H9 (cell line): ENCODE measurements at regions not wholly inside any gene's neighbourhood (a gene's known extent, or its start where the extent isn't known, plus 50 kb on each side); places are given as distances from the start of the nearest gene placed in this dataset.

ENCODE experiments used
- DNase-seq: peaks from one replicate; pipeline ENCODE4 v3.0.0-alpha.2; 2017
- H2AFZ ChIP-seq: one replicate; pipeline ENCODE4 v1.6.1; 2013; ENCODE audit warnings: mild to moderate bottlenecking, low read length, control low read depth, moderate library complexity
- H2AK5ac ChIP-seq: 2 replicates; pipeline ENCODE4 v1.6.1; 2013; ENCODE audit warnings: low read length, control low read depth, mixed read lengths; ENCODE audit not compliant: insufficient read length
- H2BK120ac ChIP-seq: one replicate; pipeline ENCODE4 v1.6.1; 2013; ENCODE audit warnings: low read depth, mild to moderate bottlenecking, low read length, control low read depth, inconsistent platforms; ENCODE audit not compliant: poor library complexity, severe bottlenecking
- H2BK12ac ChIP-seq: 2 replicates; pipeline ENCODE4 v1.6.1; 2013; ENCODE audit warnings: low read length, control low read depth, mixed read lengths, low read depth; ENCODE audit not compliant: insufficient read length
- H2BK15ac ChIP-seq: 2 replicates; pipeline ENCODE4 v1.6.1; 2013; ENCODE audit warnings: low read depth, low read length, control low read depth
- H2BK20ac ChIP-seq: one replicate; pipeline ENCODE4 v1.6.1; 2013; ENCODE audit warnings: low read depth, mild to moderate bottlenecking, low read length, control low read depth, inconsistent platforms; ENCODE audit not compliant: poor library complexity, severe bottlenecking
- H2BK5ac ChIP-seq: 2 replicates; pipeline ENCODE4 v1.6.1; 2013; ENCODE audit warnings: low read length, control low read depth, mixed read lengths; ENCODE audit not compliant: insufficient read length
- H3K14ac ChIP-seq: 2 replicates; pipeline ENCODE4 v1.6.1; 2013; ENCODE audit warnings: low read length, control low read depth; ENCODE audit not compliant: insufficient read depth
- H3K18ac ChIP-seq: 2 replicates; pipeline ENCODE4 v1.6.1; 2013; ENCODE audit warnings: low read depth, mild to moderate bottlenecking, mixed read lengths, low read length, control low read depth; ENCODE audit not compliant: insufficient read length
- H3K23ac ChIP-seq: 2 replicates; pipeline ENCODE4 v1.6.1; 2013; ENCODE audit warnings: low read length, control low read depth, mixed read lengths, low read depth; ENCODE audit not compliant: insufficient read length
- H3K23me2 ChIP-seq: 2 replicates; pipeline ENCODE4 v1.6.1; 2013; ENCODE audit warnings: low read depth, mild to moderate bottlenecking, mixed read lengths, low read length, control low read depth; ENCODE audit not compliant: insufficient read length, poor library complexity, severe bottlenecking
- H3K27ac ChIP-seq: 2 replicates; pipeline ENCODE4 v1.5.1; 2013; ENCODE audit warnings: low read length, control low read depth, mixed read lengths, low read depth; ENCODE audit not compliant: insufficient read length
- H3K27me3 ChIP-seq: 2 replicates; pipeline ENCODE4 v1.6.1; 2013; ENCODE audit warnings: low read length, control low read depth, inconsistent platforms; ENCODE audit not compliant: insufficient read depth
- H3K4ac ChIP-seq: 2 replicates; pipeline ENCODE4 v1.6.1; 2013; ENCODE audit warnings: low read depth, mild to moderate bottlenecking, control low read depth, inconsistent platforms, low read length, moderate library complexity
- H3K4me1 ChIP-seq: 2 replicates; pipeline ENCODE4 v1.6.1; 2013; ENCODE audit warnings: low read length, control low read depth, inconsistent platforms; ENCODE audit not compliant: insufficient read depth
- H3K4me2 ChIP-seq: 2 replicates; pipeline ENCODE4 v1.6.1; 2013; ENCODE audit warnings: low read length, control low read depth, mixed read lengths; ENCODE audit not compliant: insufficient read length, insufficient read depth
- H3K56ac ChIP-seq: 2 replicates; pipeline ENCODE4 v1.6.1; 2013; ENCODE audit warnings: low read depth, mild to moderate bottlenecking, mixed read lengths, low read length, control low read depth; ENCODE audit not compliant: insufficient read length
- H3K79me1 ChIP-seq: 2 replicates; pipeline ENCODE4 v1.6.1; 2013; ENCODE audit warnings: low read depth, mild to moderate bottlenecking, moderate library complexity, low read length, control low read depth, inconsistent platforms; ENCODE audit not compliant: insufficient read depth, poor library complexity, severe bottlenecking
- H3K79me2 ChIP-seq: 2 replicates; pipeline ENCODE4 v1.6.1; 2013; ENCODE audit warnings: low read length, control low read depth, inconsistent platforms; ENCODE audit not compliant: insufficient read depth
- H3K9ac ChIP-seq: 2 replicates; pipeline ENCODE4 v1.6.1; 2013; ENCODE audit warnings: low read length, control low read depth, mixed read lengths; ENCODE audit not compliant: insufficient read length; ENCODE audit errors: extremely low read depth
- H3K9me3 ChIP-seq: one replicate; pipeline ENCODE4 v1.6.1; 2013; ENCODE audit warnings: low read depth, low read length, inconsistent platforms; ENCODE audit not compliant: control insufficient read depth
- H3T11ph ChIP-seq: one replicate; pipeline ENCODE4 v1.6.1; 2013; ENCODE audit warnings: mild to moderate bottlenecking, low read length, control low read depth, inconsistent platforms
- H4K20me1 ChIP-seq: one replicate; pipeline ENCODE4 v1.6.1; 2013; ENCODE audit not compliant: control insufficient read depth, insufficient read length, insufficient read depth
- H4K5ac ChIP-seq: 2 replicates; pipeline ENCODE4 v1.6.1; 2013; ENCODE audit warnings: low read depth, mild to moderate bottlenecking, mixed read lengths, low read length, control low read depth; ENCODE audit not compliant: insufficient read length
- H4K8ac ChIP-seq: replicated peaks from 2 replicates; pipeline ENCODE4 v1.6.1; 2013; ENCODE audit warnings: low read length, control low read depth, mixed read lengths, low read depth; ENCODE audit not compliant: insufficient read length
- H4K91ac ChIP-seq: 2 replicates; pipeline ENCODE4 v1.6.1; 2013; ENCODE audit warnings: low read depth, mild to moderate bottlenecking, moderate library complexity, mixed read lengths, low read length, control low read depth; ENCODE audit not compliant: insufficient read length
- H3K27ac Mint-ChIP-seq, 3 experiments: 2 replicates in 2 of 3; 3 replicates in 1 of 3; pipeline ENCODE4 v1.8.0; 2020 to 2021; ENCODE audit warnings: mixed read lengths in 3 of 3, mild to moderate bottlenecking in 1 of 3, moderate library complexity in 1 of 3
- H3K27me3 Mint-ChIP-seq: 2 replicates; pipeline ENCODE4 v1.8.0; 2021; ENCODE audit warnings: low read depth, mild to moderate bottlenecking, moderate library complexity, mixed read lengths
- H3K36me3 Mint-ChIP-seq, 3 experiments: 2 replicates in 2 of 3; 3 replicates in 1 of 3; pipeline ENCODE4 v1.8.0; 2020 to 2021; ENCODE audit warnings: low read depth in 3 of 3, mixed read lengths in 3 of 3; ENCODE audit not compliant: insufficient read depth in 1 of 3
- H3K4me1 Mint-ChIP-seq, 2 experiments: 2 replicates each; pipeline ENCODE4 v1.8.0; 2020; ENCODE audit warnings: mixed read lengths in 2 of 2
- H3K4me3 Mint-ChIP-seq, 2 experiments: 2 replicates in 1 of 2; 3 replicates in 1 of 2; pipeline ENCODE4 v1.8.0; 2020 to 2021; ENCODE audit warnings: mild to moderate bottlenecking in 2 of 2, mixed read lengths in 2 of 2, moderate library complexity in 1 of 2
- H3K9me3 Mint-ChIP-seq, 2 experiments: 2 replicates in 1 of 2; 3 replicates in 1 of 2; pipeline ENCODE4 v1.8.0; 2020; ENCODE audit warnings: mild to moderate bottlenecking in 2 of 2, mixed read lengths in 2 of 2, moderate library complexity in 1 of 2
- WGBS: extraction: QIAGEN DNeasy Blood & Tissue Kit; methylation state at CpG from one replicate; pipeline ENCODE4 v1.1.7; 2013; ENCODE audit warnings: missing lambda C conversion rate, low lambda C conversion rate, mixed read lengths; ENCODE audit not compliant: insufficient read length; ENCODE audit errors: extremely low coverage; 5-methylcytosine and 5-hydroxymethylcytosine counted together
- TF ChIP-seq, protein P1 (sequence below): fragments of 200-600 bp; sonication (generic); conservative IDR thresholded peaks from 3 replicates; pipeline ENCODE4 v1.8.0; 2021; ENCODE audit warnings: antibody characterized with exemption, mild to moderate bottlenecking

DNA sequence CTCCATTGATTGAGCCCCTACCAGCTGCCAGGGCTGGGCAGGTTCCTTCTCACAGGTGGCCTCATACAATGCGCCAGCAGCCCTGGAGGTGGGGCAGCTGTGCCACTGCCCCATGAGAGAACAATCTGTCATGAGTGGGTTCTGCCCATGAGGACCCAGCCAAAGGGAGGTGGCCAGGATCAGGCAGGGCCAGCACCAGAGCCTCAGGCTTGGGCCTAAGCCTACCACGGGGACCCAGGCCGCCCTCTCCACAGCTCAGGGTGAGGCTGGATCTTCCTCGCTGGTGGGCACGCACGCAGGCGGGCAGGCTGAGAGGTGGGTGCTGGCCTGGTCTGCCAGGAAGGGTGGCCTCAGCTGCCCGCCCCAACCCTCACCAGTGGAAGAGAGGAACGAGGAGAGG lies 110.7 kb downstream of the KIF26A start:
- H2BK120ac ChIP-seq = no peak overlapping the region
- no peak overlapping the region for H2BK15ac ChIP-seq
- Mint-ChIP-seq H3K9me3 (peaks cover 8 to 11% of the 10 kb centered on the region in 2 experiments), H3K4me3 (no peak overlapping the region), H3K27me3 (no peaks in the 10 kb centered on the region; the same call in 1 of the 2 replicates), H3K4me1 (no peaks in the 10 kb centered on the region), H3K36me3 (peaks cover 0 to 5% (median 0%) of the 10 kb centered on the region in 3 experiments; a peak in 3 of 7 replicates), H3K27ac (no peak overlapping the region)
- H3K4ac ChIP-seq = no peak overlapping the region
- WGBS = no CpG with 5 or more reads among the region's 9 CpGs
- H4K5ac ChIP-seq = no peak overlapping the region
- H4K91ac ChIP-seq = no peak overlapping the region
- H3K9ac ChIP-seq = no peak overlapping the region
- no peak overlapping the region for H3K4me2 ChIP-seq
- DNase-seq = peak; percentile 10
- no peak overlapping the region for H3K56ac ChIP-seq
- no peaks in the 10 kb centered on the region for H3K79me2 ChIP-seq
- no peak overlapping the region for H3K18ac ChIP-seq
- H3K9me3 ChIP-seq = peaks cover 7% of the 10 kb centered on the region
- no peaks in the 10 kb centered on the region for H3K27me3 ChIP-seq
- H2BK5ac ChIP-seq = no peak overlapping the region
- H3T11ph ChIP-seq = no peak overlapping the region
- no peak overlapping the region for H2BK12ac ChIP-seq
- no peak overlapping the region for H2BK20ac ChIP-seq
- H3K14ac ChIP-seq = no peak overlapping the region
- H3K27ac ChIP-seq = no peak overlapping the region
- no peak overlapping the region for H2AFZ ChIP-seq
- no peaks in the 10 kb centered on the region for H3K79me1 ChIP-seq
- H3K23ac ChIP-seq = no peak overlapping the region
- H3K23me2 ChIP-seq = no peaks in the 10 kb centered on the region
- TF ChIP-seq, protein P1, sequence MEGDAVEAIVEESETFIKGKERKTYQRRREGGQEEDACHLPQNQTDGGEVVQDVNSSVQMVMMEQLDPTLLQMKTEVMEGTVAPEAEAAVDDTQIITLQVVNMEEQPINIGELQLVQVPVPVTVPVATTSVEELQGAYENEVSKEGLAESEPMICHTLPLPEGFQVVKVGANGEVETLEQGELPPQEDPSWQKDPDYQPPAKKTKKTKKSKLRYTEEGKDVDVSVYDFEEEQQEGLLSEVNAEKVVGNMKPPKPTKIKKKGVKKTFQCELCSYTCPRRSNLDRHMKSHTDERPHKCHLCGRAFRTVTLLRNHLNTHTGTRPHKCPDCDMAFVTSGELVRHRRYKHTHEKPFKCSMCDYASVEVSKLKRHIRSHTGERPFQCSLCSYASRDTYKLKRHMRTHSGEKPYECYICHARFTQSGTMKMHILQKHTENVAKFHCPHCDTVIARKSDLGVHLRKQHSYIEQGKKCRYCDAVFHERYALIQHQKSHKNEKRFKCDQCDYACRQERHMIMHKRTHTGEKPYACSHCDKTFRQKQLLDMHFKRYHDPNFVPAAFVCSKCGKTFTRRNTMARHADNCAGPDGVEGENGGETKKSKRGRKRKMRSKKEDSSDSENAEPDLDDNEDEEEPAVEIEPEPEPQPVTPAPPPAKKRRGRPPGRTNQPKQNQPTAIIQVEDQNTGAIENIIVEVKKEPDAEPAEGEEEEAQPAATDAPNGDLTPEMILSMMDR = no peak
- no peaks in the 10 kb centered on the region for H4K20me1 ChIP-seq
- no peaks in the 10 kb centered on the region for H3K4me1 ChIP-seq
- no peak overlapping the region for H2AK5ac ChIP-seq
- no peak overlapping the region for H4K8ac ChIP-seq
